T-helper 22 cell (primary cell): ENCODE measurements at regions not wholly inside any gene's neighbourhood (a gene's known extent, or its start where the extent isn't known, plus 50 kb on each side); places are given as distances from the start of the nearest gene placed in this dataset.

ENCODE experiments used
- DNase-seq: peaks from one replicate; pipeline ENCODE4 v3.0.0-alpha.2; 2020; ENCODE audit warnings: low read depth

DNA sequence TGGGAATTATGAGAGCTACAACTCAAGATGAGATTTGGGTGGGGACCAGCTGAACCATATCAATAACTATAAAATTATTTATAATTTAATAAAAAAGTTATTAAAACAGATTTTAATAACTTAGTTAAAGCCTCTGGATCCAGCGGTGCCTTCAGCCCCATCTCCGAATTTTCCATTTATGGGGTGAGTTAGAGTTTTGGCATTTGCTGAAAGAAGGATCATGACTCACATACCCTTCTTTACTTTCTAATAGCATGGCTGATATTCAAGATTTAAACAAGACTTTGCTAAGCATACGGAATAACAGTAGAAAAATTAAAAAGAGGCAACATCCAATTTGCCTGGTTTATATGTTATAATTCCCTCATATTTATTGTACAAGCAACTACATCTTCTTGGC is 94.5 kb downstream of the RDH14 start:
- DNase-seq, result no peak

DNA sequence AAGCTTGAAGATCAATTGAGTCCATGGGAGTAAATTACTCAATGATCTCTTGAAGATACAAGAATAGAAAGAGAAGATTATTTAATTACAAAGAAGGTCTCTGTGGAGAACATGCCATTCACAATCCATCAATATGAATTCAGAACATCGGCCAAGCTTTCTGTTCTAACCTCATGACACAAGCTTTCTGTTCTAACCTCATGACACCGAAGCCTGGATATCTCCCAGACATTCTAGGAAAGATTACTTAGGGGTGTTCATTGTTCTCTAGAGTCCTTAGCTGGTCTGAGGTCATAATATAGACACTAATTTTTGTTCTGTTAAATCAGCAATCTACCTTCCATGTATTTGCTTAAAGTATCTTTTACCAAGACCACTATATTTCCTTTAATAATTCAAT is 95.5 kb downstream of the RDH14 start:
- no peak for DNase-seq

DNA sequence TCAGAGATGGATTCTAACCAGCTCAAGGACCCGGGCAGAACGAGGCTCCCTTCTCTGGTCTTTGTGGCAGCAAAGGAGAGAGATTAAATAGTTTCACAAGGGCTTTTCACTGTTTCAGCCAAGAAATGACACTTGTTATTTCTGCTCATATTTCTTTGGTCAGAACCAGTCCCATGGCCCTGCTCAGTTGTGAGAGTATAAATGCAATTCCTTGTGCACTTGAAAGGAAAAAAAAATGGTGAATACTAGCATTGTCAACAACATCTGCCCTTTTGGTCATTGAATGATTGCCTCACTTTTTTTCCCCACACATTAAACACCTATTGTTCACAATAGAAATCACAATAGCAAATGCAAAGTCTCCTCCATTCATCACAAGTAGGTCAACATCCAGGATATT is 104.4 kb downstream of the RDH14 start:
- DNase-seq, result no peak

DNA sequence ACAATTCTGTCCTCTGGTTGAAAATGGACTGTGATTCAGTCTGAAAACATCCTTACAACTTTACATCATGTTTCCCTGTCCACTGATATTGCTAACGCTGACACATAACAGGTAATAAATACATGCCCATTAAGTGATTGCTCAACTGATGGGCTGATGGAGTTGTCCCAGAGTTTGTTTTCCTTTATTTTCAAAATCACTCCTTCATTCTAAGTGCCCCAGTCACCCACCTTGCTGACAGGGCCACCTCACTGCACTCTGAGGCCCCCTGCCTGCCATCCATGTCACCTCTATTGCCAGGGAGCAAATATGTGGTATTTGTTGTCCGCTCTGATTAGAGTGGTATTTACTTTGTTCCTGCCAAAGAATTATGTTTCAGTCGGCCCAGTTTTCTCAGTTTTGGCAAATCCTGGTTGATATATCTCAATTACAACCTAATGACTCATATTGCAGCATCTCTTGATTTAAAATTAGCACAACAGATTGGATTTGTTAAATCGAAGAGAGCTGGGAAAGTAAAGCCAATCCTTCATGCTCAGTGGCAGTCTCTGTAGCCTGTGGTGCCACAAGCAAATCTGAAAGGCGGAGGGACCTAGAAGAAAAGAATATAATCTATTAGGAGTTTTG is 105.1 kb downstream of the RDH14 start:
- no peak for DNase-seq

DNA sequence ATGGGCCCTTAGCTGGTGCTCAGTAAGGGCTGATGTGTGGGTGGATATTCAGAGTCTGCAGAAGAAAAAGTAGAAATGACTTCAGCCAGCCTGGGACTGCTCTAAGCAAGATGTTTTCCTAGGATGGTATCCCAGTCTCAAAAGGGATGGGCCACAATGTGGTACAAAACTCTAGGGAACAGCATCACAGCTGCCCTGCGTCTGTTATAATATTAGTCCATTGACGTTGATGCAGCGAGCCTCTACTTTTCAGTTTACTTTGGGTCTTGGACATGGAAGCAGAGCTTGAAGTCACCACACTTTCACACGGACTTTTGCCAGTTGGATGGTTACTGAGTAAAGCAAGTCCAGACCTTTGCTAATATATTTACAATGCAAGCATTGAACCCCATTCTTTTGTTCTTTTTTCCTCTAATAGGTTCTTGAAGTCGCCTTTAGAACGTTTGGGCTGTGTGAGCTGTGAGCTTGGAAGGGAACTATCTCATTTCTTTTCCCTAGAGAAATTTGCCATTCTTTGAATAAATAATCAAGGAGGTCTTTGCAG is 105.7 kb downstream of the RDH14 start:
- no peak for DNase-seq

DNA sequence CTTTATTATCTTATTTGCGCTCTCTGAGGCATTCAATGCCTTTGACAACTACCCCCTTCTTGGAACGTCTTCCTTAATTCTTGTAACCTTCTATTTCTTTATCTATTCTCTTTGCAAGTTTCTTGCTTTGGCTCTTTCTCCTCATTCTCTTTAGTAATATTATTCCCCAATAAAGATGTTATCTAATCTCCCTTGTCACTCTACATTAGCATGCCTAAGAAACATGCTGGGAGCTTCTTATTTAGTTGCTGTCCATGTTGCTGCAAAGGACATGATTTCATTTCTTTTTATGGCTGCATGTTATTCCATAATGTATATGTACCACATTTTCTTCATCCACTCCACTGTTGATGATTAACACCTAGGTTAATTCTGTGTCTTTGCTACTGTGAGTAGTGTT is 113.7 kb downstream of the RDH14 start:
- no peak for DNase-seq

DNA sequence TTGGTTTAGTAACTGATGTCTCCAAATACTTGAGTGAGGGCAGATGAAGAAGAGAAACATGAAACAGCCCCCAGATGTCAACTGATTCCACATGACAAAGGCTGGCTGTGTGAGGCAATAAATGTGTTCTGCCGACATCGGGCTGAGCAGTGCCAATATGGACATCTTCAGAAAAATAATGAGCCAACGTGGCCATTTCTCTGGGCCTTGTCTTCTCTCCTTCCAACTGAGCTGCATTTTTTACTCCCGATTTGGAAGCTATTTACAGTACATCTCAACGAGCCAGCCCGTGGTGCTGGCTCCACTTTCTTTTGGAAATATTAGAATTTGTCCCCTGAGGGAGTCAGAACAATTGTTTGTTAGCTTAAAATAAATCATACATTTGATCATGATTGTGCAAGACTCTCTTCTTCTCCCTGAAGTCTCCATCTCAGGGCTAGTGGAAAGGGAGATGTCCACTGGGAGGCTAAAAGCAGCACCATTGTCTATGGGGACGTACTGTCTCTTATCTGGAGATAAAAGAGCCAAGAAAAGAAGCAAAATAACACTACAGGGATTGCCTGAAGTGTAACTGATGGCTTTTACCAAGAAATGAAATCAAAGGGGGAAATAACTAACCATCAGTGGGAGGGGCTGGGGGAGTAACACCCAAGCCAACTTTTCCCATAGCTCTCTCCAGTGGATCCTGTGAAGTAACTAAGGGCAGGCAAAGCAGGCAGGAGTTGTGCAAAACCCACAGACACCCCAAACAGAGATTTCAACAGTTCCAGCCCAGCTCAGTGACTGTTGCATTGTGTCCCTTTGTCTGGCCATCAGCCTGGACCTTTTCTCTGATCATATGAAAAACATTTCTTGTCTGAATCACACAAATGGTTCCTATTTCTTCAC is 114.8 kb downstream of the RDH14 start:
- DNase-seq, result no peak

DNA sequence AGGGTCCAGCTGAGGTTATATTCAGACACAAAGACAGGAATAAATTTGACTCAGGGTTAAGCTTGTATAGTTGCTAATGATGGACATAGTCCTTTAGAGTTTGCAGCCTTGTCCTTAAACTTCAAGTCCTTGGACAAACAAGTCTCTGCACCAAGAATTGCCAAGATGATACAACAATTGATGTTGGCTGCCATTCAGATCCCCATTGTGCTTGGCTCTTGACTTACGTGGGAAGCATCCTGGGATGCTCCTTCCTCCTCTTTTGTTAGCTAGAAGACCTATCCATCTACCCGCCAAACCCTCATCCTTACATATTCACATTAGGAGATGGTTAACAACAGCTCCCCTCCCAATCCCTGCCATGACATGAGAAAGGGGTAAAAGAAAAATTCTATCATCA is 115.6 kb downstream of the RDH14 start:
- no peak for DNase-seq

DNA sequence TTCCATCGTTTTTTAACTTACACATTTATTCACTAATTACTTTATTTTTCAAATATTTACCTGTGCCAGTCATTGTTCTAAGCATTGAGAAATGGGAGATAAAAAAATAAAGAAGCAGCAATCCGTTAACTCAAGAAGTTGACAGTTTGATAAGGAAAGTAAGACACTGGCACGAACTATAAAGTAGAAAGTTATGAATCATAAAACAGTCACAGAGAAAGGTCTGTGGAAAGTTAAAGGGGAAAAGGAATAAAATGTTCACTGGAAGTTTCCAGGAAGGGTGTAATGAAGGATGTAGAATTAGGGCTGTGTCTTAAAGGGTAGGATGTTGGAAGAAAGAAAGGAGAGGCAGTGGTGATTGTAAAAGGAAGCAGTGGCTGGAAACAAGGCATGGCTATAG is 118.9 kb downstream of the RDH14 start:
- no peak for DNase-seq

DNA sequence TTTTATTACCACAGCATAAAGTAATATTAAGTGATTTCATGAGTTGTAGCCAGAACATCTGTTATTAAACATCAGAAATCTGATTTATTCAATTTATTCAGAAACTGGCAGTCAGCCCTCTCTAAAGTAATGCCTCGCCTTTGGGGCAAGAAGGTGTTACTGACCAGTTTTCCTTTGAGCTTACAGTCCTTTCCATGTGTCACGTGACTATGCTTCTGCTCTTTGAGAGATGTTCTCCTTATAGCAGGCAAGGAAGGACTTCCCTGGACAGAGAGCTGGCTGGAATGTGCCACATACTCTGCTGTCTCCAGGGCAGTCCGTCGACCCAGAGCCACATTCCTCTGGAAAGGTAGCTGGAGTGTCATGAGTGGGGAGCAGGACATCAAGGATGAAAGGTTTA is 119.7 kb downstream of the RDH14 start:
- no peak for DNase-seq

DNA sequence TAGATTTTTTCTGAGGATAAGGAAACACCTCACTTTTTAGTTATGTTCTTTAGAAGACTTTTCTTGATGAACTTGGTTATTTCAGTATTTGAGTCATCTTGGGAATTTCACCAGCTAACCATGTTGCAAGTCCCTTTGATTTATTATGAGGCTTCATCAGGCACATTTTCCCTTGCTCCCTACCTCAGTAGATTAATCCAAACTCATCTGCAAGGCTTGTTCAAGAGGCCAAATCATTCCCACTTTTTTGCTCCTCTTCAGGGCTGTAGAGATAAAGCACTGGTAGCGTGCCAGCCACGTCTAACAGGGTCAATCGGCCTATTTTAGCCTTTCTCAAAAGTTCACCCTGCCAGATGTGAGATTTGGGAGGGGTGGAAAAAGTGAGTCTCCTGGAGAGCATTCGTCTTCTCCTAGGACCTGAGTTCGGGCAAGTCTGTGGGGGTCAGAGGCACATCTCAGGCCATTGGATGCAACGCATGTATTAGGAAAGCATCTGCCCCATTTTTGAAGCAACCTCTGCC is 120.3 kb downstream of the RDH14 start:
- no peak for DNase-seq

DNA sequence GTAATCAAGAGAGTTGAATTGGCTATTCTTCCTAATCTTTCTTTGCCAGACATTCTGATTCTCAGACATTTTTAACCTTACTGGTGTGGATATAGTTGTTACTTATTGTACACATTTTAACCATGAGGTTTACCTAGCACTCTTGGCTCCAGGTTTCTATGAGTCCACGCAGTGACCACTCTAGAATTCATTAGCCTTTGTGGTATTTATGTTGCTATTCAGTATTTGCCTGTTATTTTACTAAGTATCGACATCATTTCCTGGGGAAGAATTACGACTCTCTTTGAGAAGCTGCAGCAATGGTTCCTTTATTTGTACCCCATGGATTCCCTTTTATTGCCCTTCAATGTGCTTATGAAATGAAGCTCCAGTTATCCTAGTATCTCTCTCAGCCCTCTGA is 120.7 kb downstream of the RDH14 start:
- DNase-seq, result no peak

DNA sequence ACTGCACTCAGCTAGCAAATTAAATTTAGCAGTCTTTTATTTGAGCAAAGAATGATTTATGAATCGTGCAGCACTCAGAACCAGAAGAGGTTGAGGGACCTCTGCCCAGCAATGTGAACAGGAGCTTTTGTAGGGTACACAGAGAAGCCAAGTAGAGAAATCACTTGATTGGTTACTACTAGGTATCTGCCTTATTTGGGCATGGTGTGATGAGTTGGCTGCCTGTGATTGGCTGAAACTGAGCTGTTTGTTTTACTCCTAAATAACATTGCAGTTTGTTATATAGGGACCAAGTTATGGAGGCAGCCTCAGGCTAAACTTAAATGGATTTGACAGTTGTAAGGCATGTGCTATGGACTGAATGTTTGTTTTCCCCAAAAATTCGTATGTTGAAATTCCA is 122.5 kb downstream of the RDH14 start:
- DNase-seq, result no peak

DNA sequence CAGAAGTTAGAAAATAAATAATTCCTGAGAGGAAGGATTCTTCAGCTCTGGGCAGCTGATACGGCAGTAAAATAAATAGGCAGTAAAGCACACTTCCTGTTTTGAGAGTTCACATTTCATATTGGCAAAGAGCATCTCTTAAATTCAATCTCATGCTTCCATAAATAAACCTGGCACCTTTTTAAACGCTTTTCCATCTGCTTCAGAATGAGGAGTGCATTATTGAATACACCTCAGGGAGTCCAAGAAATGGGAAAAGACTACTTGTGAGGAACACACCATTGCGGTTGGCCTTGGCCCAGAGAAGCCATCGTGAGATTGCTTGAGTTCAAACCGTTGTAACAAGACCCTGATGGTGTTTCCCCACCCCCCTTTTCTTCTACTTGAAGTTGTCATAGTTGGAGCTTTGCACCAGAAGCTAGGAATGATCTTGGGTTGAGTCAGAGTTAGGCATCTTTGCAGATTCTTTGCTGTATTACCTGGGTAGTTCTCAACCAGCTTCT is 123.9 kb downstream of the RDH14 start:
- DNase-seq, result no peak

DNA sequence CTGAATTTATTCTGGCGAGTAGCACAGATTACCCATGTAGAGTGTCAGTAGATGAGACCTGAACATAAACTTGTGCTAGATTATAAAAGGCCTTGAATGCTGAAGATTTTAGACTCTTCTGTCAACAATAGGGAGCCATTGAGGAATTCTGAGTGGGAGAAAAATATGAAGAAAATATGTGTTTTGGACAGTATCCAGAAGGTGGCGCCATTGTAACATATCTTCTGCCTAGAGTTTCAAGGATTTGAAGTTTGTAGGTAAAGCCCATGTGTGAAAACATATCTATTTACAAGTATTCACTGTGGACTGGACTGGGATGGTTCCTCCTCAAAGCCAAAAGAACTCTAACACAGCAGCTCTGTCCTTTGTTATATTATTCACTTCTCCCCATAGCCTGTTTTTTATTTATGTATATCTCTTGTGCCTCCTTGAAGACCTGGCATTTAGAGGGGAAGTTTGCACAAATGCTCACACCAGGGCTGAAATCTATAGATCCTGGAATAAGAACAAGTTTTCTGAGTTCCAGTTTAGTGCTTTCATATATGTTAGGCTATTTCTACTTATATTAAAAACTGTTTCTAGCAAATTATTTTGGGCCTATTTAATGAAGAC is 124.9 kb downstream of the RDH14 start:
- DNase-seq, result no peak

DNA sequence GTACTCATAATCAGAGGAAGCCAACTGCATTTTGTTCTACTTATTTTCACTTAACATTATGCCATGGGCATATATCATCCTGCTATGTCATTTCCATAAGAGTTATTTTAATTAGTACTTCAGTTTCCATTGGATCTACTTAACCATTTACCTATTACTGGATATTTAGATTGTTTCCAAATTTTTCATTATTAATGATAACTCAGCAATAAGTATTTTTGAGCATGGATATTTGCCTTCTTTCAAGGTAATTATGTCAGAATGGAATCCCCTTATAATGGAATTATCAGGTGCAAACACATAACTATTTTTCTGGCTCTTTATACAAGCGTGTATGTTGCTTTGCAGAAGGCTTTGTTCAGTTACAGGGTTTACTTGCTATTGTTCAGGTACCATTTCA is 126.6 kb downstream of the RDH14 start:
- no peak for DNase-seq

DNA sequence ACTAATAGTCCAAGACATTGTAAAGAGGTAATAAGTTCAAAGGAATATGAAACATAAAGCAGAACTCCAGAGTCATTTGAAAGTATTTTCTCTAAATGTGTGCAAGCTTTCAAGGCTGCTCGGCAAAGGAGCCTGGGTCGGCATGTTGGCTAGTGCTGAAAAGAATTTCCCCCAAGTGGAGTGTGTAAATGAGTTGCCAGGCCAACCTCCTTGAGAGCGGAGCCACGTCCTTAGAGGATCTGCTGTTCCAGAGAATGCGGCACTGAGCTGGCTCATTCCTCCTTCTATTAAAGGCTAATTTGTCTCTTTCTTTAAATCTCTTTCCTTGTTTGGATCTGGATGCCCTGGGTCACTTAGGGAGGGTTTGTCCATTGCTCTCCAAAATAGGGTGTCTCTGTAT is 127.5 kb downstream of the RDH14 start:
- DNase-seq, result no peak

DNA sequence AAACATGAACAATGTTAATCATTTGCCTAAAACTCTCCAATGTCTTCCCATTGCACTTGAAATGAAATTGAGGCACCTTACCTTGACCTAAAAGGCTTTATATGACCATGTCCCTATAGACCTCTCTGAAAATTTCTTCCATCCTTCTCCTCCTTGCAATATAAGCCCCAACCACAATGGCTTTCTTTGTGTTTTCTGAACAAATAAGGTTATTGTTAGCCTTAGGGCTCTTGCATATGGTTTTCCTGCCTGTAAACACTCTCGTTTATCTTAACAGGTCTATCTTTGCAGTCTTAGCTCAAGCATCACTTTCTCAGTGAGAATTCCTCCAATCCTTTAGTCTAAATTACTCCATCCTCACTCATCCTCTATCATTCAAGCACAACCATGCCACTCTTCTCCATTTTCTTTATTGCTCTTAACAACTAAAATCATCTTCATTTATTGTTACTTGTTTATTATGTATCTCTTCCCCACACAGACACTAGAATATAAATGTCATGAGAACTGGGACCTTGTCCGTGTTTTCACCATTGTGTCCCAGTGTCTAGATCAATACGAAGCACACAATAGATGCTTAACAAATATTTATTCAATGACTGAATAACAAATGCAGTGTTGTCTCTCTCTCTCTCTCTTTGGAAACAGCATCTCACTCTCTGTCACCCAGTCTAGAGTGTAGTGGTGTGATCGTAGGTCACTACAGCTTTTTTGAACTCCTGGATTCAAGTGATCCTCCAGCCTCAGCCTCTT is 129.3 kb downstream of the RDH14 start:
- no peak for DNase-seq

DNA sequence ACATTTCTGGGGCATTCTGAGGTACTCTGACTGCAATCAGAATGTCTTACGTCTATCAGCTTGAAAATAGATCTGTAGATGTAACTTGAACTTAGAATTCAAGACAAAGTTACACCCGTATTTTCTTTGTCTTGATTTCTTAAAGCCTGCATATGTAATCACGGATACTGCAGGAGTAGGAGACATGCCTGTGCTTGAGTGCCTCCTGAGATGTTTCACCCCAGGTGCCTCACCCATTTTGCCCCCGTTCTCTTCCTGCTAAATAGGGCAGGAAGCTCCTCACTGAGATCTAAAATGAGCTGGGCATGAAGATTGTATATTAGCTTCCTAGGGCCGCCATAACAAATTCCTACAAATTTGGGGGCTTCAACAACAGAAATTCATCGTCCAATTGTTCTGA is 131.9 kb downstream of the RDH14 start:
- no peak for DNase-seq

DNA sequence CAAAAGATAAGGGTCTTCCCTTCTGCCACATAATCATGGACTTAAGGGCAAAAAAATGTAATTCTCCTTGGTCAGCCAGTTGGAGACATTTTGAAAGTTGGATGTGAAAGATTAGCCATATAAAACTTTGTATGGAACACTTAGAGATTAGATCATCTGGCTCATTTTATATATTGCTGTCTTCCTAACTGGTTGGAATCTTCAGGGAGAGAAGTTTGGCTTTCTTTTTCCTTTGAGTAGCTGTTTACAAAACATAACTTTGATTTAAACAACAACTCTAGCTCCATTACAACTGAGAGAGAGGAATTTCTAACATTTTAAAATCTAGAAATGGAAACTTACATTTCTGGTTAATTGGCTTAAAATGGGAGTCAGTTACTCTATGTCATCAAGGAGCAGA is 132.7 kb downstream of the RDH14 start:
- DNase-seq, result no peak

DNA sequence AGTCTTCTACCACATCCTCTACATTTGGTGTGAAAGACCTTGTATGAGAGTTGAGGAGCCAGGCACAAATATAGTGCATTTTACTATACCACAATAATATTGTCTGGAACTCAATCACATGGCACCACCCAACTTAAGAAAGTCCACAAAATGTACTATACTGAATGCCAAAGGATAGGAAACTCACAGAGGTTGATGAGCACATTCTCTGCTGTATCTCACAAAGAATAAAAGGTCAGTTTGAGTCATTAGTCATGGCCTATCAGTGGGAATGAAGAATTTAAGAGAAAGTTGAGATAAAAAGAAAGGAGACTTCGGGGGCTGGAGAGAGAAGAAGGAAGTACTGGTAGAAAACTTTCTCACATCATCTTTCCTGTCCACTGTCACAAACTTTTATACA is 134.3 kb downstream of the RDH14 start:
- DNase-seq, result no peak

DNA sequence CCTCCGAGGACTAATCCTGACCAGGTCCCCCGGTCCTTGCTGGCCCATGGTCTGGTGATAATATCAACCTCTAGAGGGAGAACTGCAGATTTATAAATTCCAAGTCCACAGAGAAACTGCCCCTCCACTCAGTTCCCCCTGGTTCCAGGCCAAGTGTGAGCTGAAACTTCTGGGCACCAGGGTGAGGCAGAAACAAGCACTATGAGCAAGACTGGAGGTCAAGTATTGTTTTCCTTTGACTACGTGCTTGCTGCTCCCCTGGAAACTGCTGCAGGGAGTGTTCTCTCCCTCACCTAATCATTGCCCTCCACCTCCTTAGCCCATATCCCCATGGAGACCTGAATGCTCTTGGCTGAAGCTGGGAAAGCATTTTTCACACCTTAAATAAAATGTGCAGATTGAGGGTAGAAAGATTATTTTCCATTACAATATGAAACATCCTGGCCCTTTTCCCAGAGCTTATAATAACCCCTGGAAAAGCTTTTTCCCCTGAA is 135.2 kb downstream of the RDH14 start:
- no peak for DNase-seq
